Endothelial cell of umbilical vein (primary cell): ENCODE measurements at regions not wholly inside any gene's neighbourhood (a gene's known extent, or its start where the extent isn't known, plus 50 kb on each side); places are given as distances from the start of the nearest gene placed in this dataset.

Experiments used
- CTCF ChIP-seq, 2 donors: IDR thresholded peaks; 1 replicate in 1 of 2; 2 replicates in 1 of 2; pipeline ENCODE4 v1.5.1; 2011; ENCODE audit warnings: low read length in 2 of 2, mild to moderate bottlenecking in 2 of 2, moderate library complexity in 2 of 2, control low read depth in 1 of 2, inconsistent platforms in 1 of 2, low read depth in 1 of 2; ENCODE audit not compliant: insufficient read depth in 1 of 2; ENCODE audit errors: extremely low read depth in 1 of 2
- EZH2 ChIP-seq: IDR thresholded peaks from 2 replicates; pipeline ENCODE4 v1.6.1; 2012; ENCODE audit warnings: borderline replicate concordance, low read depth, mild to moderate bottlenecking, moderate library complexity, low read length, inconsistent platforms; ENCODE audit not compliant: severe bottlenecking
- FOS ChIP-seq: IDR thresholded peaks from 2 replicates; pipeline ENCODE4 v1.6.1; 2011; ENCODE audit warnings: mild to moderate bottlenecking, low read length, moderate library complexity, borderline replicate concordance; ENCODE audit not compliant: insufficient read depth
- MYC ChIP-seq: IDR thresholded peaks from one replicate; pipeline ENCODE4 v1.6.1; 2011; ENCODE audit warnings: mild to moderate bottlenecking, low read depth, low read length
- POLR2A ChIP-seq: IDR thresholded peaks from 2 replicates; pipeline ENCODE4 v1.6.1; 2012; ENCODE audit warnings: low read depth, mild to moderate bottlenecking, control low read depth, low read length
- POLR2AphosphoS5 ChIP-seq: IDR thresholded peaks from 2 replicates; pipeline ENCODE4 v1.6.1; 2012; ENCODE audit warnings: low read depth, mild to moderate bottlenecking, control low read depth, low read length, moderate library complexity; ENCODE audit not compliant: insufficient read depth

DNA sequence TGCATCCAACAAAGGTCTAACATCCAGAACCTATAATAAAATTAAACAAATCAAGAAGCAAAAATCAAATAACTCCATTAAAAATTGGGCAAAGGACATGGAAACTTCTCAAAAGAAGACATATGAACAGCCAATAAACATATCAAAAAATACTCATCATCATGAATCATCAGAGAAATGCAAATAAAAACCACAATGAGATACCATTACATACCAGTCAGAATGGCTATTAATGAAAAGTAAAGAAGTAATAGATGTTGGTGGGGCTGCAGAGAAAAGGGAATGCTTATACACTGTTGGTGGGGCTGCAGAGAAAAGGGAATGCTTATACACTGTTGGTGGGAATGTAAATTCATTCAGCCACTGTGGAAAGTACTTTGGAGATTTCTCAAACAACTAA, 465.8 kb downstream of the ZIC3 start:
- no peak for TF ChIP-seq CTCF (IDR thresholded peaks at IDR 0.05; ENCODE audit: extremely low read depth in 1 of 2, insufficient read depth in 1 of 2, low read depth in 1 of 2, low read length in 2 of 2)
- no peak for TF ChIP-seq POLR2A
- TF ChIP-seq EZH2, result no peak
- TF ChIP-seq FOS, result no peak
- TF ChIP-seq POLR2AphosphoS5, result no peak
- TF ChIP-seq MYC, result no peak
